GM12878 (cell line): ENCODE measurements at regions not wholly inside any gene's neighbourhood (a gene's known extent, or its start where the extent isn't known, plus 50 kb on each side); places are given as distances from the start of the nearest gene placed in this dataset.

Experiments
- ATAC-seq: fragments of 200-7000 bp; cut with Tn5 transposase; 3 replicates; pipeline ENCODE4 v1.9.1; 2020; ENCODE audit warnings: mild to moderate bottlenecking, moderate library complexity
- BruUV-seq: library from RNA; stranded (reverse); fragments of 400-500 nt; replicated peaks from 2 replicates; lab custom pipeline; 2021; lab: Mats Ljungman, UMichigan
- CTCF ChIA-PET: fragments of 300-600 bp; sonication (Branson Sonifier 250); formaldehyde crosslinking; extraction: SDS; loops from one replicate; lab custom pipeline; 2021; ENCODE audit warnings: inconsistent platforms; lab: Yijun Ruan, JAX
- POLR2A ChIA-PET: fragments of 350-600 bp; formaldehyde crosslinking; extraction: SDS; loops from one replicate; lab custom pipeline; 2021; ENCODE audit warnings: inconsistent platforms; lab: Charles Lee
- RAD21 ChIA-PET: fragments of 300-600 bp; sonication (Branson Sonifier 250); formaldehyde crosslinking; loops from one replicate; lab custom pipeline; 2023; ENCODE audit warnings: antibody characterized with exemption; ENCODE audit not compliant: unreplicated experiment; lab: Charles Lee
- SMC1A ChIA-PET: fragments of 300-600 bp; sonication (Branson Sonifier 250); formaldehyde crosslinking; loops from one replicate; lab custom pipeline; 2023; ENCODE audit not compliant: unreplicated experiment, uncharacterized antibody; lab: Charles Lee
- DNase-seq: peaks from one replicate; pipeline ENCODE4 v3.0.0-alpha.2; 2011; ENCODE audit warnings: low read depth, low spot score
- FAIRE-seq: peaks from 3 replicates; lab custom pipeline; 2011; peaks lifted over from hg19 to GRCh38; lab: Jason Lieb, UNC
- H2AFZ ChIP-seq: 2 replicates; pipeline ENCODE4 v1.6.0; 2011; ENCODE audit warnings: low read depth, low read length, control low read depth; ENCODE audit not compliant: control insufficient read depth
- H3K27ac ChIP-seq: 2 replicates; pipeline ENCODE4 v1.5.1; 2011; ENCODE audit warnings: control low read depth; ENCODE audit not compliant: control insufficient read depth, insufficient read depth
- H3K27me3 ChIP-seq, 2 experiments: replicated peaks in 1 of 2; 2 replicates each; pipeline versions ENCODE4 v1.6.0 to v1.6.1; 2011; ENCODE audit warnings: low read length in 1 of 2; ENCODE audit not compliant: control insufficient read depth in 2 of 2, insufficient read depth in 2 of 2
- H3K36me3 ChIP-seq, 2 experiments: 2 replicates each; pipeline ENCODE4 v1.5.1; 2011; ENCODE audit warnings: low read length in 1 of 2; ENCODE audit not compliant: control insufficient read depth in 2 of 2, insufficient read depth in 2 of 2
- H3K4me1 ChIP-seq: 2 replicates; pipeline ENCODE4 v1.6.1; 2011; ENCODE audit warnings: mild to moderate bottlenecking, low read length, moderate library complexity, mixed read lengths; ENCODE audit not compliant: control insufficient read depth, insufficient read depth
- H3K4me2 ChIP-seq: 2 replicates; pipeline ENCODE4 v1.6.0; 2011; ENCODE audit warnings: control low read depth; ENCODE audit not compliant: control insufficient read depth, insufficient read depth
- H3K4me3 ChIP-seq: fragments of 200-600 bp; sonication (generic); 2 replicates; pipeline ENCODE4 v1.5.1; 2016
- H3K79me2 ChIP-seq: 2 replicates; pipeline ENCODE4 v1.6.0; 2011; ENCODE audit warnings: low read length; ENCODE audit not compliant: control insufficient read depth, insufficient read depth
- H3K9ac ChIP-seq: 2 replicates; pipeline ENCODE4 v1.8.0; 2011; ENCODE audit warnings: low read length, control low read depth, mixed read lengths; ENCODE audit not compliant: control insufficient read depth, insufficient read depth
- H3K9me3 ChIP-seq: replicated peaks from 3 replicates; pipeline ENCODE4 v1.5.1; 2011; ENCODE audit warnings: mild to moderate bottlenecking, low read length; ENCODE audit not compliant: control insufficient read depth, insufficient read depth
- H4K20me1 ChIP-seq: 2 replicates; pipeline ENCODE4 v1.6.0; 2011; ENCODE audit not compliant: control insufficient read depth, insufficient read depth
- BHLHE40 ChIP-seq, 2 experiments: fragments of 450-650 bp in 1 of 2; IDR thresholded peaks; 2 replicates each; pipeline ENCODE4 v1.6.1; 2011 to 2017; ENCODE audit warnings: low read depth in 2 of 2, borderline replicate concordance in 1 of 2, improper control_type of control experiment in 1 of 2, low read length in 1 of 2, mild to moderate bottlenecking in 1 of 2
- CBX3 ChIP-seq: fragments of 200-600 bp; sonication (generic); IDR thresholded peaks from 2 replicates; pipeline ENCODE4 v1.6.1; 2016; ENCODE audit warnings: low read depth, borderline replicate concordance
- EED ChIP-seq: sonication (generic); IDR thresholded peaks from 2 replicates; pipeline ENCODE4 v1.6.1; 2016; ENCODE audit warnings: antibody characterized with exemption, low read depth
- ETV6 ChIP-seq, 2 experiments: fragments of 450-650 bp in 1 of 2; IDR thresholded peaks in 1 of 2; conservative IDR thresholded peaks in 1 of 2; 2 replicates each; pipeline ENCODE4 v1.6.1; 2014; ENCODE audit warnings: antibody characterized with exemption in 1 of 2, borderline replicate concordance in 1 of 2, low read depth in 1 of 2, mild to moderate bottlenecking in 1 of 2, moderate library complexity in 1 of 2
- JUNB ChIP-seq: IDR thresholded peaks from 2 replicates; pipeline ENCODE4 v1.6.1; 2016; ENCODE audit warnings: antibody characterized with exemption, mild to moderate bottlenecking
- KLF5 ChIP-seq: fragments of 450-650 bp; IDR thresholded peaks from 2 replicates; pipeline ENCODE4 v1.6.1; 2014; ENCODE audit warnings: mild to moderate bottlenecking; ENCODE audit not compliant: partially characterized antibody
- NR2C2 ChIP-seq: IDR thresholded peaks from 2 replicates; pipeline ENCODE4 v1.6.1; 2011; ENCODE audit warnings: borderline replicate concordance, low read depth; ENCODE audit not compliant: control insufficient read depth, insufficient read length
- RCOR1 ChIP-seq: conservative IDR thresholded peaks from 2 replicates; pipeline ENCODE4 v1.6.1; 2012; ENCODE audit warnings: low read depth, low read length, improper control_type of control experiment
- SMAD5 ChIP-seq: IDR thresholded peaks from 2 replicates; pipeline ENCODE4 v1.6.1; 2016; ENCODE audit warnings: antibody characterized with exemption, low read depth
- SPI1 ChIP-seq: IDR thresholded peaks from 2 replicates; pipeline ENCODE4 v1.6.1; 2011; ENCODE audit warnings: low read depth, mild to moderate bottlenecking, low read length, moderate library complexity, borderline replicate concordance; ENCODE audit not compliant: insufficient read depth
- SRF ChIP-seq, 2 experiments: IDR thresholded peaks; 2 replicates each; pipeline ENCODE4 v1.6.1; 2011; ENCODE audit warnings: low read depth in 2 of 2, low read length in 2 of 2, mild to moderate bottlenecking in 1 of 2, moderate library complexity in 1 of 2
- WGBS: methylation state at CpG from one replicate; pipeline ENCODE4 v1.1.6; 2016; ENCODE audit warnings: low lambda C conversion rate; ENCODE audit not compliant: insufficient replicate concordance, insufficient coverage; ENCODE audit errors: missing lambda C conversion rate; 5-methylcytosine and 5-hydroxymethylcytosine counted together
- in situ Hi-C: fragments of 300-500 bp; cut with MboI; formaldehyde crosslinking; loops from 9 replicates; pipeline ENCODE4 v1.14.3; 2018; ENCODE audit warnings: mixed read lengths
- intact Hi-C: fragments of 100-400 bp; cut with micrococcal nuclease; formaldehyde crosslinking; loops from one replicate; pipeline ENCODE4 v1.14.2; 2022; ENCODE audit not compliant: unreplicated experiment
- TF ChIP-seq, protein P1 (sequence below): fragments of 450-650 bp; IDR thresholded peaks from 2 replicates; pipeline ENCODE4 v1.6.1; 2017; ENCODE audit warnings: mild to moderate bottlenecking, moderate library complexity
- TF ChIP-seq, protein P2 (sequence below): IDR thresholded peaks from 2 replicates; pipeline ENCODE4 v1.6.1; 2012; ENCODE audit warnings: low read depth, low read length, improper control_type of control experiment
- TF ChIP-seq, protein P3 (sequence below): IDR thresholded peaks from 2 replicates; pipeline ENCODE4 v1.6.1; 2012; ENCODE audit warnings: low read depth, low read length, improper control_type of control experiment
- TF ChIP-seq, protein P4 (sequence below): fragments of 450-650 bp; IDR thresholded peaks from 2 replicates; pipeline ENCODE4 v1.6.1; 2018; ENCODE audit warnings: borderline replicate concordance, mild to moderate bottlenecking; ENCODE audit not compliant: partially characterized antibody

DNA sequence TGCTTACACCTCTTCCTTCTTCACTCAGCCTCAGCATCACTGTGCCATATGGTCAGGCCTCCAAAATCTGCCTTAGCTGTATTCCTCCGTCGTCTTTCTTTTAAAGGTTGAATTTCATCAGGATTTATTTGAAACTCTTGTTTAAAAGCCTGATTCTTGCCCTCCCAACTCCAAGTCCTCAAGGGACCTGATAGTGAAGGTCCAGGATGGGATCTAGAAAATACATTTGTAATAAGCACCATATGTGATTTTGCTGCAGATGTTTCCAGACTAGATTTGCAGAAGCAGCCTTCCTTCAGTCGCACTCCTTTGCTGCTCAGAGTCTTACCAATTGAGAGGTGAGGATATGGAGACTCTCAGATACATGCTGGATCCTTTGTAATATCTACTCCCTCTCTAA lies 101.0 kb upstream of the ANKRD1 start:
- SMC1A ChIA-PET, result interaction anchor here (0.8 kb wide), 1 partner anchor 229 kb away, joined by 4 read pairs; no protein-coding TSS in a partner anchor
- TF ChIP-seq EED (no peak), KLF5 (no peak), ETV6 (conservative IDR thresholded peaks at IDR 0.05 in 1 of 2, IDR thresholded peaks at IDR 0.05 in 1 of 2; ENCODE audit: borderline replicate concordance in 1 of 2, low read depth in 1 of 2) (no peak), SMAD5 (no peak), RCOR1 (no peak), SRF (IDR thresholded peaks at IDR 0.05; ENCODE audit: low read depth in 2 of 2, low read length in 2 of 2) (no peak), BHLHE40 (IDR thresholded peaks at IDR 0.05; ENCODE audit: borderline replicate concordance in 1 of 2, low read depth in 2 of 2, low read length in 1 of 2) (no peak), JUNB (no peak), CBX3 (no peak), NR2C2 (no peak), SPI1 (no peak)
- TF ChIP-seq, protein P1, sequence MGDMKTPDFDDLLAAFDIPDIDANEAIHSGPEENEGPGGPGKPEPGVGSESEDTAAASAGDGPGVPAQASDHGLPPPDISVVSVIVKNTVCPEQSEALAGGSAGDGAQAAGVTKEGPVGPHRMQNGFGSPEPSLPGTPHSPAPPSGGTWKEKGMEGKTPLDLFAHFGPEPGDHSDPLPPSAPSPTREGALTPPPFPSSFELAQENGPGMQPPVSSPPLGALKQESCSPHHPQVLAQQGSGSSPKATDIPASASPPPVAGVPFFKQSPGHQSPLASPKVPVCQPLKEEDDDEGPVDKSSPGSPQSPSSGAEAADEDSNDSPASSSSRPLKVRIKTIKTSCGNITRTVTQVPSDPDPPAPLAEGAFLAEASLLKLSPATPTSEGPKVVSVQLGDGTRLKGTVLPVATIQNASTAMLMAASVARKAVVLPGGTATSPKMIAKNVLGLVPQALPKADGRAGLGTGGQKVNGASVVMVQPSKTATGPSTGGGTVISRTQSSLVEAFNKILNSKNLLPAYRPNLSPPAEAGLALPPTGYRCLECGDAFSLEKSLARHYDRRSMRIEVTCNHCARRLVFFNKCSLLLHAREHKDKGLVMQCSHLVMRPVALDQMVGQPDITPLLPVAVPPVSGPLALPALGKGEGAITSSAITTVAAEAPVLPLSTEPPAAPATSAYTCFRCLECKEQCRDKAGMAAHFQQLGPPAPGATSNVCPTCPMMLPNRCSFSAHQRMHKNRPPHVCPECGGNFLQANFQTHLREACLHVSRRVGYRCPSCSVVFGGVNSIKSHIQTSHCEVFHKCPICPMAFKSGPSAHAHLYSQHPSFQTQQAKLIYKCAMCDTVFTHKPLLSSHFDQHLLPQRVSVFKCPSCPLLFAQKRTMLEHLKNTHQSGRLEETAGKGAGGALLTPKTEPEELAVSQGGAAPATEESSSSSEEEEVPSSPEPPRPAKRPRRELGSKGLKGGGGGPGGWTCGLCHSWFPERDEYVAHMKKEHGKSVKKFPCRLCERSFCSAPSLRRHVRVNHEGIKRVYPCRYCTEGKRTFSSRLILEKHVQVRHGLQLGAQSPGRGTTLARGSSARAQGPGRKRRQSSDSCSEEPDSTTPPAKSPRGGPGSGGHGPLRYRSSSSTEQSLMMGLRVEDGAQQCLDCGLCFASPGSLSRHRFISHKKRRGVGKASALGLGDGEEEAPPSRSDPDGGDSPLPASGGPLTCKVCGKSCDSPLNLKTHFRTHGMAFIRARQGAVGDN, result no peak
- TF ChIP-seq, protein P2, sequence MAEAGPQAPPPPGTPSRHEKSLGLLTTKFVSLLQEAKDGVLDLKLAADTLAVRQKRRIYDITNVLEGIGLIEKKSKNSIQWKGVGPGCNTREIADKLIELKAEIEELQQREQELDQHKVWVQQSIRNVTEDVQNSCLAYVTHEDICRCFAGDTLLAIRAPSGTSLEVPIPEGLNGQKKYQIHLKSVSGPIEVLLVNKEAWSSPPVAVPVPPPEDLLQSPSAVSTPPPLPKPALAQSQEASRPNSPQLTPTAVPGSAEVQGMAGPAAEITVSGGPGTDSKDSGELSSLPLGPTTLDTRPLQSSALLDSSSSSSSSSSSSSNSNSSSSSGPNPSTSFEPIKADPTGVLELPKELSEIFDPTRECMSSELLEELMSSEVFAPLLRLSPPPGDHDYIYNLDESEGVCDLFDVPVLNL, result no peak
- TF ChIP-seq, protein P3, sequence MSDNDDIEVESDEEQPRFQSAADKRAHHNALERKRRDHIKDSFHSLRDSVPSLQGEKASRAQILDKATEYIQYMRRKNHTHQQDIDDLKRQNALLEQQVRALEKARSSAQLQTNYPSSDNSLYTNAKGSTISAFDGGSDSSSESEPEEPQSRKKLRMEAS, result no peak
- TF ChIP-seq, protein P4, sequence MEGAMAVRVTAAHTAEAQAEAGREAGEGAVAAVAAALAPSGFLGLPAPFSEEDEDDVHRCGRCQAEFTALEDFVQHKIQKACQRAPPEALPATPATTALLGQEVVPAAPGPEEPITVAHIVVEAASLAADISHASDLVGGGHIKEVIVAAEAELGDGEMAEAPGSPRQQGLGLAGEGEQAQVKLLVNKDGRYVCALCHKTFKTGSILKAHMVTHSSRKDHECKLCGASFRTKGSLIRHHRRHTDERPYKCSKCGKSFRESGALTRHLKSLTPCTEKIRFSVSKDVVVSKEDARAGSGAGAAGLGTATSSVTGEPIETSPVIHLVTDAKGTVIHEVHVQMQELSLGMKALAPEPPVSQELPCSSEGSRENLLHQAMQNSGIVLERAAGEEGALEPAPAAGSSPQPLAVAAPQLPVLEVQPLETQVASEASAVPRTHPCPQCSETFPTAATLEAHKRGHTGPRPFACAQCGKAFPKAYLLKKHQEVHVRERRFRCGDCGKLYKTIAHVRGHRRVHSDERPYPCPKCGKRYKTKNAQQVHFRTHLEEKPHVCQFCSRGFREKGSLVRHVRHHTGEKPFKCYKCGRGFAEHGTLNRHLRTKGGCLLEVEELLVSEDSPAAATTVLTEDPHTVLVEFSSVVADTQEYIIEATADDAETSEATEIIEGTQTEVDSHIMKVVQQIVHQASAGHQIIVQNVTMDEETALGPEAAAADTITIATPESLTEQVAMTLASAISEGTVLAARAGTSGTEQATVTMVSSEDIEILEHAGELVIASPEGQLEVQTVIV, result no peak

More for the DNA sequence above, 101.0 kb upstream of the ANKRD1 start:
- ChIA-PET RAD21 (no interaction called here), CTCF (interaction anchor here (0.8 kb wide), 1 partner anchor 229 kb away, joined by 3 read pairs; no protein-coding TSS in a partner anchor), POLR2A (no interaction called here)
- Histone ChIP-seq H3K27ac (no peak overlapping the region), H3K36me3 (no peaks in the 10 kb centered on the region), H3K4me2 (no peak overlapping the region), H3K4me1 (no peaks in the 10 kb centered on the region), H3K27me3 (no peaks in the 10 kb centered on the region), H4K20me1 (no peaks in the 10 kb centered on the region), H3K9ac (no peak overlapping the region), H2AFZ (no peak overlapping the region), H3K79me2 (no peaks in the 10 kb centered on the region), H3K9me3 (no peaks in the 10 kb centered on the region), H3K4me3 (no peak overlapping the region)
- 98% methylated on average over 3 of the region's 3 CpGs for WGBS
- intact Hi-C loops, result no loop called here
- no peak for FAIRE-seq
- in situ Hi-C loops, result no loop called here
- BruUV-seq, result no TSS peak
- no peak for DNase-seq
- no peak for ATAC-seq
